NCI-H748 treated with DMSO at 0.1 percent for 48 hours (cell line): ENCODE measurements at regions not wholly inside any gene's neighbourhood (a gene's known extent, or its start where the extent isn't known, plus 50 kb on each side); places are given as distances from the start of the nearest gene placed in this dataset.

Experiments used
- DNase-seq: peaks from one replicate; lab custom pipeline; 2025; lab: John Stamatoyannopoulos, UW

- DNase-seq = peak; percentile 58
Measured at GRCh38 chr5:66306105-66306843, 162.2 kb downstream of the SREK1 start.

DNA sequence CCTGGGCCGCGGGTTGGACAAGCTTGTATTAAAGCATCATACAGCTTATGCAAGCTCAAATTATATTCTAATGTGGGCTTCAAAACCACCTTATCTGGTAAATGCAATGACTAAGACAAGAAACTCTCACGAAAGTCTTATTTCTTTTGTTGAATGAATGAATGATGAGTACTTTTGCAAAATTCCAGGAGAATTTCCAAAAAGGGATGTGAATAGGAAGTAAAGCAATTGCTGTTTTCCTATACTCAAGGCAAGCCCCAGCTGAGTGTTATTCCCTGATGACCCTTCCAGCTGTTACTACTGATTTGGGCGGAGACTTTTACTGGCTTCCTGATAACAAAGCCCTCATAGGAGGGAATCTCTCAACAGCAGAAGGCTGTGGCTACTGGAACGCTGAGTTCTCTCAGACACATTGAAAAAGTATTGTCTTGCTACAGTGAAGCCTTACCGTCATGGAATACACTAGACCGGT, 162.8 kb downstream of the SREK1 start:
- DNase-seq = peak; percentile 61

GRCh38 chr5:66307647-66308241, 163.6 kb downstream of the SREK1 start:
- DNase-seq = peak; percentile 85

- no peak for DNase-seq
Measured at GRCh38 chr5:66312266-66312665, 168.2 kb downstream of the SREK1 start.

GRCh38 chr5:66315784-66316183, 171.7 kb downstream of the SREK1 start:
- no peak for DNase-seq

- no peak for DNase-seq
Measured at GRCh38 chr5:66322786-66323528, 178.9 kb downstream of the SREK1 start.

- DNase-seq = no peak
Measured at GRCh38 chr5:66323529-66323895, 179.4 kb downstream of the SREK1 start.

- no peak for DNase-seq
Measured at GRCh38 chr5:66324357-66324756, 180.3 kb downstream of the SREK1 start.

DNA sequence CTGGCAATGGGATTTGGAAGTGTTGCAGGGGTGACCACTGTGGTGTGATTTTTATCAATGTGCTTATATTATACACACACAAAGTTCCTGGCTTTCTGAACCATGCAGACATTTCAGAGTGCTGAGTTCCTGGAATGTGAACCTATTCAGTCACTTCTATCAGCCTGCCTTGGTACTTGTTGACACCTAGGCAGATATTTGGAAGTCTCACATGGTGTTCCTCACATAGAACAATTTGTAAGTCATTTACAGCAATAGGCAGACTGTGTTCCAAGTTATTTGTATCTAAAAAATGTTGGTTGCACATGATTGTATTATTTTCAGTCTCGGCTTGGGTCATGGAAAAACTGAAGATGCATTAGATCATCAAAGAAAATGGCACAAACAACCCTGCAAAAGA, 182.2 kb downstream of the SREK1 start:
- DNase-seq = no peak

DNA sequence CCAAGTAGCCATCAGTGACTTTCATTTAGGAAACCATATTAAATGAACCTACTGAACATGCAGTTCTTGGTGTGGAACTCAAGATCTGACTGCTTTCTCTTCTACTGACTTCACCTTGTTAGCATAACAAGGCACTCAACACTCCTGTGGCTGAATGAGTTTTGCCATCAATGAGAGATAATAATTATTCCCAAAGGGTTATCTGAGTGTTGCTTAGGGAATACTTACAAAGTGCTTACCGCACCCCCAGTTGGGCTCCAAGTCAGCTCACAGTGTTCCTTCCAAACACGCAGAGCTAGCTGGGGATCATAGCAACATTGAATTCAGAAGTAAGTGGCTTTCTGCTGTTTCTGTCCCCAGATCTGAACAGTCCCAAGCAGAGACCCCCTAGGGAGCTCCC, 182.9 kb downstream of the SREK1 start:
- no peak for DNase-seq

DNA sequence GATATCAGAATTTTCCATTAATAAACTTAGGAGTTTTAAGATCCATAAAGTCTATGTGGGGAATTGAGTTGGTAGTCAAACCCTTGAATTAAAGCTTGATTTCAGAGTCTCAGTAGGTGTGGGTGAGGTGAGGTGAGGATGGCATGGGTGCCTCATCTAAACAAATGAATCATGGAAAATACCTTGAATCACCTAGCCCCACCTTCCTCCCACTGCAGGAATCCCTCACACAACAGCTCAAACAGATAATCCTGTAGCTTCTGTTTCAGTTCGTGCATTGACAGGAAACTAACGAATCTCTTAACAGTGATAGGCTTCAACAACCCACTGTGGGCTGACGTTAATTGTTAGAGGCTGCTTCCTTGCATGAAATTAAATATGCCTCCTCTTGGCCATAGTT, 185.0 kb downstream of the SREK1 start:
- no peak for DNase-seq

DNA sequence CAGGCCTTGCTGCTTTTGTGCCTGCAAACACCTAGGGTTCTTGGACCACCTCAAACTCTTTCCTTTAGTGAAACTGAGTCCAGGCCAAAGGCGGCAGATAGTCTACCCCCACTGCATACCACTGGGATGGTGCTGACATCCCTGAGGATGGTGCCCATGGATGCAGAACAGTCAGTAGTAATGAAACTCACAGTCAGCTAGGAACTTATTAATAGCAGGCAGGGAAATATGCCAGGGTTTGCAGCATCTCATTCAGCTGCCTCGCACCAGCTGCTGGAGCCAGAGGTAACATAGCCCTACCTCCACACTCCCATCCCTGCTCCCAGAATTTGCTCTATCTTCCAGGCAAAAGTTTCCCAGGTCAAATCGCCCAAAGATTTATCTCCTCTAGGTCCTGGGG, 189.1 kb downstream of the SREK1 start:
- DNase-seq = no peak

DNA sequence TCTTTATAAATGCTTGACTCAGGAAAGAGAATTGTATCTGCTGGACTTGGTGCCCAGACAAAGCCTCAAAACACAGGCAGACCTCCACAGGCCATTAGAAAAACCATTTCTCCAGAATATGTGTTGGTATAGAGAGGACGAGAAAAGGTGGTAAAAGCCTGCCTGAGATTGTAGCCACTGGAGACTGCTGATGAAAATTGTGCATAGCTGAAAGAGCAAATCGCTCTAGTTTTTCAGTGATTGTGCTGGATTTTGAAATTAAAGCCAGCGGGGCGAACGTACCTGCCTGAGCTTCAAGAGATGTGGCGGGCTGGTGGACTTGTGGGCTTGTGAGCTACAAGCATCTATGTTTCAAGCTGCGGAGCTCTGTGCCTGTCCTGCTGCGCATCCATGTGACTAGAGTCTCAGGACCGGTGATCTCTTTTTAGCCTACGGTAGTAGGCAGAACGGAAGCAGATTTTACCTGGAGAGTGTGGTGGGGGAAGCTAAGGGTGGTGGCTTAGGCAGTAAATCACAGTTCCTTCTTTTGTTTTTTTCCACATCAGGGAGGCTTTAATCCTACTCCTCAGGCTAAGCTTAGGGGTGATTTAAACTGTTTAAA, 193.6 kb downstream of the SREK1 start:
- no peak for DNase-seq

DNA sequence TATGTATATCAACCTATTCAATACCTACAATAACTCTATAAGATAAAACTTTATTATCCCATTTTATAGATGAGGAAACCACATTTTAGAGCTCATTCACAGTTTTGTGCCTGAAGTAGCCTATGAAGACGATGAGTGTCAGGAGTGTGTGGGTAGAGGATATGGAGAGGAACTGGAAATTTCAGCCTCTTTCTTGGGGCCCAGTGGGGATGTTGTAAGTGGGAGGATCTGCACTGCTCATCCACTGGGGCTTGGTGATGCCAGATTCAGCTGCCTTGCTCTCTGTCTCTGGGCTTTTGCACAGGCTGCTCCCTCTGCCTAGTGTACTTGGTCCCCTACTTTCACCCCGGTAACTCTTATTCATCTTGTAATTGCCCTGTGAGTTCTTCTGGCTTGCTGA, 194.7 kb downstream of the SREK1 start:
- DNase-seq = no peak

DNA sequence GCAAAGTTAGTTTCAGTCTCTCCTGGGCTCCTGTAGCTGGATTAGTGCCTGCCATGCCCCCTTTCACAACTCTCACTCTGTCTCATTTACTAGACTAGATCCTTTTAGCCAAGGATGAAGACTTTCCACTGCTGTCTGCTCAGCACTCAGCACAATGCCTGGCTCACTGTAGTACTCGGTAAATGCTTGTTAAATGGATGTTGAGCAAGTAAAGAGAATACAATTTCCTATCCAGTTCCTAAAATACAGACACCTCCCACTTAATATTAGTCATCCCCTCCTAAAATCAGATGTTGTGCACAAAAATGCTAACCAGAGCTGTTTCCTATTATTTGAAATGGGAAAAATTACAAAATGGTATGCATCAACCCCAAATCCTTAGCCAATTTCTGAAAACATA, 195.8 kb downstream of the SREK1 start:
- no peak for DNase-seq

DNA sequence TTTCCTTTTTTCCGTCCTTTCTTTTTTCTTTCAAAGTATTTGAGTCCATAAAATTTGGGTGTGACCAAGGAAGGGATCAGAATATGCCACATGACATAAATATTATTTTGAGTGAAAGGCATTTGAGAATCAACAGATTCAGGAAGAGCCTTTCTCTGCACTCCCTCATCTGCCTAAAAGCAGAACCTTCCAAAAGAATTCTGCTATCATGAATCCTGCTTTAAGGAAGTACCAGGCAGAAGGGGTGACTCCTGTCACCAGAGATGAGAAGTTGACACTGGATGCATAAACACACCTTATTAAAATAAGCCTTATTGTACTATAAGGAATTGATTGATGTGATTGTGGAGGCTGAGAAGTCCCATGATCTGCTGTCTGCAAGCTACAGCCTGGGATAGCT, 196.7 kb downstream of the SREK1 start:
- no peak for DNase-seq

- no peak for DNase-seq
Measured at GRCh38 chr5:66342341-66342880, 198.3 kb downstream of the SREK1 start.

DNA sequence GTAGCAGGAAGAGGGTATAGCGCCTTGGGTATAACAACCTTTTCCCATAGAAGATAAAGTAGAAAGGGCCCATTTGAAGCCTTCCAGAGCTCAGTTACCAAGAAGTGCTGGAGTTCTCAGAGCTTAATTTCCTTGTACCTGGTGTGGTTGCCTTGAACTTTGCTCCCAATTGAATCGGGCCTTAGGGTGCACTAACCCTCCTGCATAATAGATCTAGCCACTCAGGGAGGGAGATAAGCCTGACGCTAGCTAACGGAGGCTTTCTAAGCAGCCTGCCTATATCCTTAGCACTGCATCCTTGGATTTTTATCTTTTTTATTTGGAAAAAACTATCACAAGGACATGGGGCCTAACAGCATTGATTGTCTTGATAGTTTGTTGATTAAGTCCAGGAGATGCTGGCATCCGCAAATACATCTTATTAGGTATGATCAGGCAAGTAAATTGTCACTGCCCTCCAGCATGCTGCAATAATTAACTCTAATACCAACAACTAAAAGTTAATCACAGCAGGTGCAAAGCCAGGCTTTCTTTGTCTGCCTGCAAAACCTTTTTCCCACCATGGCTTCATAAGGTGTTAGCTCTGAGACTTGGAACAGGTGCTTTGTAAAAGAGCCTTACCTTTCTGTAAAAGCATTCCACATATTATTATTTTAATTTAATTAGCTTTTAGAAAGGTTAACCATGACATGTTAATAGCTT, 199.4 kb downstream of the SREK1 start:
- no peak for DNase-seq

DNA sequence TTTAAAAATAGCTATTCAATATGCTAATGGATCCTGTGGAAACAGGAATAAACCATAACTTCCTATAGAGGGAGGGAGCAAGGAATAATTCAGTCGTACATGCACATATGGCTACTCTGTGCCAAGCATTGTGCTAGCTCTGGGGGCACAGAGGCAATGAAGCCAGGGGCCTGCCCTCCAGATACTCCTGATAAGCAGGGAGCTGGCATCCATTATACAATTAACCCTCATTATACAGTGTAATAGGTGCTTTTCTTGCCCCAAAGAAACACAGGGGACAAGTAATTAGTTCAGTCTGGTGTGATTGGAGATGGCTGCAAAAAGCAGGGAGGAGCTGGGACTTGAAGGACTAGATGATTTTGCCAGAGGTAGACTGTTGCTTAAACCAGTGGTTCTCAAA, 200.4 kb downstream of the SREK1 start:
- DNase-seq = no peak

GRCh38 chr5:66345281-66345680, 201.2 kb downstream of the SREK1 start:
- DNase-seq = no peak

GRCh38 chr5:66346869-66347268, 202.8 kb downstream of the SREK1 start:
- no peak for DNase-seq
